ENCODE measurements at regions not wholly inside any gene's neighbourhood (a gene's known extent, or its start where the extent isn't known, plus 50 kb on each side); places are given as distances from the start of the nearest gene placed in this dataset.

DNA sequence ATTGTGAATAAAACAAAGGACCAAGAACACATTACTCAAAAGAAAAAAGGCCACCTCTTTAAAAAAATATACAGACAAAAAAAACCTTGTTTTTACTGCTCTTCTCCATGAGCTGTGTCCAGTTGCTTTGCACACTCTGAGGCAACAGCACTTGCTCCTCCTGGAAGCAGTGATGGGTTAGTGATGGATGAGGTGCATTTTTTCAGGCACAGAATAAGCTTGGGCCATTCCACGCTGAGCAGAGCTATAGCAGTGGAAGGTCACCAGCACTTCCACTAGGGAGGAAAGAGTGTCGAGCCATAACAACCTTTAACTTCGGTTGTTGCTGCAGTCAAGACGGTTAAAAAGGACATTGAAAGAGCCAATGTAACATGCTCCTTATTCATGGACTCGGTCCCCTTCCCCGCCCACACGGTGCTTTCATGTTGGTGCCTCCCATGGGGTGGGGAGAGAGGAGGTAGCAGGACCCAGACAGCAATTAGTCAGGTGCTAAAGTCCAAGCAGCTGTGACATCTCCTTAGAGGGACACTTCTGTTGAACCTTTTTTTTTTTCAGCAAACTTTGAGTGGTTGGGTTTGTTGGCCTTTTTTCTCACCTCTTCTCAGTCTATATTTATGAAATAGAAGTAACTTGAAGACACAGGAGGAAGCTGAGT is 136.5 kb upstream of the ADARB2 start:
- H3K27me3 ChIP-seq (ENCODE audit: control insufficient read depth in 4 of 4, insufficient read depth in 4 of 4, low read length in 3 of 4) = no peaks in the 10 kb centered on the region
- H3K9ac ChIP-seq (ENCODE audit: low read depth in 1 of 2, low read length in 2 of 2) = no peak overlapping the region
- 66% methylated on average over 7 of the region's 7 CpGs for WGBS
- H3K4me1 ChIP-seq (ENCODE audit: control insufficient read depth in 4 of 4, insufficient read depth in 4 of 4, low read length in 3 of 4) = no peaks in the 10 kb centered on the region
- no peak for TF ChIP-seq NR2F2 (IDR thresholded peaks at IDR 0.05)
- TF ChIP-seq FOXA1 (IDR thresholded peaks at IDR 0.05) = no peak
- no peak for TF ChIP-seq JUND (IDR thresholded peaks at IDR 0.05)
- no peak for TF ChIP-seq FOXA2 (IDR thresholded peaks at IDR 0.05)
- no peak for TF ChIP-seq GABPA (IDR thresholded peaks at IDR 0.05 in 1 of 2, conservative IDR thresholded peaks at IDR 0.05 in 1 of 2)
- TF ChIP-seq HNF4G (IDR thresholded peaks at IDR 0.05) = no peak
- TF ChIP-seq HNF4A (conservative IDR thresholded peaks at IDR 0.05) = no peak
- TF ChIP-seq TAF1 (conservative IDR thresholded peaks at IDR 0.05) = no peak
- no peak for TF ChIP-seq SP1 (IDR thresholded peaks at IDR 0.05)
- TF ChIP-seq, protein P1, sequence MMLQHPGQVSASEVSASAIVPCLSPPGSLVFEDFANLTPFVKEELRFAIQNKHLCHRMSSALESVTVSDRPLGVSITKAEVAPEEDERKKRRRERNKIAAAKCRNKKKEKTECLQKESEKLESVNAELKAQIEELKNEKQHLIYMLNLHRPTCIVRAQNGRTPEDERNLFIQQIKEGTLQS (IDR thresholded peaks at IDR 0.05) = no peak
- no peak for TF ChIP-seq RXRA (IDR thresholded peaks at IDR 0.05)
- TF ChIP-seq, protein P2, sequence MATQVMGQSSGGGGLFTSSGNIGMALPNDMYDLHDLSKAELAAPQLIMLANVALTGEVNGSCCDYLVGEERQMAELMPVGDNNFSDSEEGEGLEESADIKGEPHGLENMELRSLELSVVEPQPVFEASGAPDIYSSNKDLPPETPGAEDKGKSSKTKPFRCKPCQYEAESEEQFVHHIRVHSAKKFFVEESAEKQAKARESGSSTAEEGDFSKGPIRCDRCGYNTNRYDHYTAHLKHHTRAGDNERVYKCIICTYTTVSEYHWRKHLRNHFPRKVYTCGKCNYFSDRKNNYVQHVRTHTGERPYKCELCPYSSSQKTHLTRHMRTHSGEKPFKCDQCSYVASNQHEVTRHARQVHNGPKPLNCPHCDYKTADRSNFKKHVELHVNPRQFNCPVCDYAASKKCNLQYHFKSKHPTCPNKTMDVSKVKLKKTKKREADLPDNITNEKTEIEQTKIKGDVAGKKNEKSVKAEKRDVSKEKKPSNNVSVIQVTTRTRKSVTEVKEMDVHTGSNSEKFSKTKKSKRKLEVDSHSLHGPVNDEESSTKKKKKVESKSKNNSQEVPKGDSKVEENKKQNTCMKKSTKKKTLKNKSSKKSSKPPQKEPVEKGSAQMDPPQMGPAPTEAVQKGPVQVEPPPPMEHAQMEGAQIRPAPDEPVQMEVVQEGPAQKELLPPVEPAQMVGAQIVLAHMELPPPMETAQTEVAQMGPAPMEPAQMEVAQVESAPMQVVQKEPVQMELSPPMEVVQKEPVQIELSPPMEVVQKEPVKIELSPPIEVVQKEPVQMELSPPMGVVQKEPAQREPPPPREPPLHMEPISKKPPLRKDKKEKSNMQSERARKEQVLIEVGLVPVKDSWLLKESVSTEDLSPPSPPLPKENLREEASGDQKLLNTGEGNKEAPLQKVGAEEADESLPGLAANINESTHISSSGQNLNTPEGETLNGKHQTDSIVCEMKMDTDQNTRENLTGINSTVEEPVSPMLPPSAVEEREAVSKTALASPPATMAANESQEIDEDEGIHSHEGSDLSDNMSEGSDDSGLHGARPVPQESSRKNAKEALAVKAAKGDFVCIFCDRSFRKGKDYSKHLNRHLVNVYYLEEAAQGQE (IDR thresholded peaks at IDR 0.05) = no peak
- TF ChIP-seq EGR1 (IDR thresholded peaks at IDR 0.05; ENCODE audit: low read depth in 2 of 2) = no peak
- TF ChIP-seq, protein P3, sequence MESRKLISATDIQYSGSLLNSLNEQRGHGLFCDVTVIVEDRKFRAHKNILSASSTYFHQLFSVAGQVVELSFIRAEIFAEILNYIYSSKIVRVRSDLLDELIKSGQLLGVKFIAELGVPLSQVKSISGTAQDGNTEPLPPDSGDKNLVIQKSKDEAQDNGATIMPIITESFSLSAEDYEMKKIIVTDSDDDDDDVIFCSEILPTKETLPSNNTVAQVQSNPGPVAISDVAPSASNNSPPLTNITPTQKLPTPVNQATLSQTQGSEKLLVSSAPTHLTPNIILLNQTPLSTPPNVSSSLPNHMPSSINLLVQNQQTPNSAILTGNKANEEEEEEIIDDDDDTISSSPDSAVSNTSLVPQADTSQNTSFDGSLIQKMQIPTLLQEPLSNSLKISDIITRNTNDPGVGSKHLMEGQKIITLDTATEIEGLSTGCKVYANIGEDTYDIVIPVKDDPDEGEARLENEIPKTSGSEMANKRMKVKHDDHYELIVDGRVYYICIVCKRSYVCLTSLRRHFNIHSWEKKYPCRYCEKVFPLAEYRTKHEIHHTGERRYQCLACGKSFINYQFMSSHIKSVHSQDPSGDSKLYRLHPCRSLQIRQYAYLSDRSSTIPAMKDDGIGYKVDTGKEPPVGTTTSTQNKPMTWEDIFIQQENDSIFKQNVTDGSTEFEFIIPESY (IDR thresholded peaks at IDR 0.05) = no peak
- no peak overlapping the region for H3K4me3 ChIP-seq (ENCODE audit: low read depth in 1 of 3, low read length in 3 of 3)
- H3K27ac ChIP-seq (ENCODE audit: low read depth in 1 of 2, low read length in 2 of 2) = no peak overlapping the region
- peaks cover 0 to 4% (median under 1%) of the 10 kb centered on the region in 4 donors for H3K9me3 ChIP-seq (ENCODE audit: control insufficient read depth in 4 of 4, low read length in 3 of 4)
- H3K36me3 ChIP-seq (ENCODE audit: control insufficient read depth in 4 of 4, insufficient read depth in 3 of 4, low read depth in 1 of 4, low read length in 3 of 4) = no peaks in the 10 kb centered on the region
- DNase-seq (ENCODE audit: low spot score) = no peak

DNA sequence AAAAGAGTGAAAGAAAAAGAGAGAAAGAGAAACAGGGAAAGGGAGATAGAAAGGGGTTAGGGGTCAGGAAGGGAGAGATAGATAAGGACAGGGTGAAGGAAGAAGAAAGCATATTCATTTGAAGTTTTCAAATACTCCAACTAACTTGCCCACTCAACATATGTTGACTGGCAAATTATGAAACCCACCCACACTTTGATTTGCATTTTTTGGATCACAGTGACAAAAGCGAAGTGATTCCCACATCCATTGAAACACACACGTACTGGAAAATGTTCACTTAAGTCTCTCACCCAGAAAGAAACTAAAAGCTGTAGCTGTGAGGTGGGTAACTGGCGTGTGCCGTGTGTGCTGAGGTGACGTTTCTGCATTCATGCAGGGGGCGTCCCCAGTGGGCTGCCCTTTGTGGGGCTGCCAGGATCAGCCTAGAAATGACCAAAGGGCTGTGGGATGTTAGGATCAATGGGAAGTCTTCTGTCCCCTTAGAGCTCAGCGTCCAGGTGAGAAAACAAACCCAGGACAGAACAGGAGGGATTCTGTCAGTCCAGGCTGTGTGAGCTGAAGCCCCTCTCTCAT is 134.9 kb upstream of the ADARB2 start:
- H3K27ac ChIP-seq (ENCODE audit: low read depth in 1 of 2, low read length in 2 of 2) = no peak overlapping the region
- H3K9me3 ChIP-seq (ENCODE audit: control insufficient read depth in 4 of 4, low read length in 3 of 4) = peaks cover 0 to 4% (median under 1%) of the 10 kb centered on the region in 4 donors
- WGBS = 73% methylated on average over 7 of the region's 7 CpGs
- no peak for TF ChIP-seq JUND (IDR thresholded peaks at IDR 0.05)
- no peak for TF ChIP-seq GABPA (IDR thresholded peaks at IDR 0.05 in 1 of 2, conservative IDR thresholded peaks at IDR 0.05 in 1 of 2)
- no peak for TF ChIP-seq FOXA2 (IDR thresholded peaks at IDR 0.05)
- TF ChIP-seq HNF4G (IDR thresholded peaks at IDR 0.05) = no peak
- TF ChIP-seq, protein P1 (IDR thresholded peaks at IDR 0.05) = no peak
- no peak for TF ChIP-seq NR2F2 (IDR thresholded peaks at IDR 0.05)
- TF ChIP-seq, protein P2 (IDR thresholded peaks at IDR 0.05) = no peak
- TF ChIP-seq RAD21 (IDR thresholded peaks at IDR 0.05) = no peak
- no peak for DNase-seq (ENCODE audit: low spot score)
- no peaks in the 10 kb centered on the region for H3K36me3 ChIP-seq (ENCODE audit: control insufficient read depth in 4 of 4, insufficient read depth in 3 of 4, low read depth in 1 of 4, low read length in 3 of 4)
- H3K4me3 ChIP-seq (ENCODE audit: low read depth in 1 of 3, low read length in 3 of 3) = no peak overlapping the region
- H3K9ac ChIP-seq (ENCODE audit: low read depth in 1 of 2, low read length in 2 of 2) = no peak overlapping the region
- H3K27me3 ChIP-seq (ENCODE audit: control insufficient read depth in 4 of 4, insufficient read depth in 4 of 4, low read length in 3 of 4) = no peaks in the 10 kb centered on the region
- no peaks in the 10 kb centered on the region for H3K4me1 ChIP-seq (ENCODE audit: control insufficient read depth in 4 of 4, insufficient read depth in 4 of 4, low read length in 3 of 4)
